T-helper 22 cell (primary cell): ENCODE measurements at regions not wholly inside any gene's neighbourhood (a gene's known extent, or its start where the extent isn't known, plus 50 kb on each side); places are given as distances from the start of the nearest gene placed in this dataset.

Experiments
- DNase-seq: peaks from one replicate; pipeline ENCODE4 v3.0.0-alpha.2; 2020; ENCODE audit warnings: low read depth

DNA sequence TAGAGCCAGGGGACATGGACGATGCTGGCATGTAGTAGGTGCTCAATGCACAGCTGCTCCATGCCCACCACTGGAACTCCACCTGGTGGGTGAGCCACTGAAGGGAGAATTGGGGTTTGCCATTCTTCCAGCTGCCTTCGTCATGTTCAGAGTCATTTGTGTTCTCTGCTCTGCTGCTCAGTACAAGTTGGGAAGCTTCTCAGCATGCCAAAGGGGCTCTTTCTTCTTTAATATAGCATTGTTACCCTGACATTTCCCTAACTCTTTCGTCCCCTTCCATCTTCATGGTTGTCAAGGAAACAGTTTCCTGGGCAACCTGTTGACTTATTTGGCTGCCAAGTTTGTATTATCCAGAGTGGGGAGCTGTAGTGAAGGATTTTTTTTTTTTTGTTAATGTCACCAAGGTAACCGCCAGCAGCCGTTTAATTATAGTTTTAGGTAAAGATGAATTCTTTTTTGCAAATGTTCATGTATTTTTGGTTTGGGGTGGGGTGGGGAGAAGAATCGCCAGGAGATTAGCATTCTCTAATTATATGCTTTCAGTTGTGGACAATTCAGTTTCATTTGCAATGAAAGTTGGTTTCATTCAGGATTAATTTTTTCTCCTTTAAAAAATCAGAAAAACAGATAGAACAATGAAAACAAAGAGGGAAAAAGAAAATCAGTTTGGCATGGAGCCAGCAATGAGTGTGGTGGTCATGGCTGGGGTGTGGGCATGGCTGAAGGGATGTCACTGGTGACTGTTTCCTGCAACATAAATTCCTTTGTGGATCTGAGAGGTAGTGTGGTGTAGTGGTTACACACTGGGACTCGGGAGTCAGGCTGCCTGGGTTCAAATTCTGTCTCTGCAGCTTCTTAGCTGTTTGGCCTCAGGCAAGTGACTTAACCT is 73.0 kb upstream of the KCNG1 start:
- no peak for DNase-seq

DNA sequence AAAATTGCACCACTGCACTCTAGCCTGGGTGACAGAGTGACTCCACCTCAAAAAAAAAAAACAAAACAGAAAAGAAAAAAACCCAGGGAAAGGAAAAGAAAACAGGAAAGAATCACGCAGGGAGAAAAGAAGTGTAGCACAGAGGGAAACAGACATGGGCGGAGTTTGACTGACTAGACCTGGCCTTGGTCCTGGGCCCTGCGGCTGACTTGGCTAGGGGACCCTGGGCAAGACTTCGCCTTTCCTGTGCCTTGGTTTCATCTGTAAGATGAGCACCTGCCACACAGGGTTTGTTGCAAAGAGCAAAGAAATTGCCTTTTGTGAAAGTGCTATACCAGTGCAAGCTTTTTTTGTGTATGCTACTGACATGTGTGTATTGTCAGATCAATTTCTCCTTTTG is 71.3 kb upstream of the KCNG1 start:
- DNase-seq, result no peak

DNA sequence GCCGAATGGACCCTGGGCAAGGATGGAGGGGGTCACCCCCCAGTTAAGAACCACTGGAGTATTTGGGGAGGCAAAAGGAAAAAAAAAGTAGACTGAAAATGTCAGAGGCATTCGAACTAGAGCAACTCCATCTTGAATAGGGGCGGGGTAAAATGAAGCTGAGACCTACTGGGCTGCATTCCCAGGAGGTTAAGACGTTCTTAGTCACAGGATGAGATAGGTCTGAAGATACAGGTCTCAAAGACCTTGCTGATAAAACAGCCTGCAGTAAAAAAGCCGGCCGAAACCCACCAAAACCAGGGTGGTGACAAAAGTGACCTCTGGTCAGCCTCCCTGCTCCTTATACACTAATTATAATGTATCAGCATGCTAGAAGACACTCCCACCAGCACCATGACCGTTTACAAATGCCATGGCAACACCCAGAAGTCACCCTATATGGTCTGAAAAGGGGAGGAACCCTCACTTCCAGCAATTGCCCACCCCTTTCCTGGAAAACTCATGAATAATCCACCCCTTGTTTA is 70.4 kb upstream of the KCNG1 start:
- no peak for DNase-seq

DNA sequence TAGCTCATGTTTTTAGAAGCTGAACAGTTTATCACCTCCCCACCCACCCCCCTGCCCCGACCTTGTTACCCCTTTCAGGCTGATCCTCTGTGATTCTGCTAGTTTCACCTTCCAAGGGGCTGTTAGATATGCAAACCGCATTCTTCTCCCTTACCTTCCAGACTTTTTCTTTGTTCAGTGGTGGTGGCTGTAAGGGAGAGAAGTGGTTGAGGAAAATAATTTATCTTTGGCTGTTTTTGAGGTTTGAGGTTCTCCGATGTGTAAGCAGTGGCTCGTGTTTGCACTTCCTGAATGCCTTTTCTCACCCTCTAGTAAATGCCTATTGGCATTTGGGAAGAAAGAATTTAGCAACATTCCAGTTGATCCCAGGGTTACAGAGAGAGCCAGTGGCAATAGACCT is 69.4 kb upstream of the KCNG1 start:
- no peak for DNase-seq

DNA sequence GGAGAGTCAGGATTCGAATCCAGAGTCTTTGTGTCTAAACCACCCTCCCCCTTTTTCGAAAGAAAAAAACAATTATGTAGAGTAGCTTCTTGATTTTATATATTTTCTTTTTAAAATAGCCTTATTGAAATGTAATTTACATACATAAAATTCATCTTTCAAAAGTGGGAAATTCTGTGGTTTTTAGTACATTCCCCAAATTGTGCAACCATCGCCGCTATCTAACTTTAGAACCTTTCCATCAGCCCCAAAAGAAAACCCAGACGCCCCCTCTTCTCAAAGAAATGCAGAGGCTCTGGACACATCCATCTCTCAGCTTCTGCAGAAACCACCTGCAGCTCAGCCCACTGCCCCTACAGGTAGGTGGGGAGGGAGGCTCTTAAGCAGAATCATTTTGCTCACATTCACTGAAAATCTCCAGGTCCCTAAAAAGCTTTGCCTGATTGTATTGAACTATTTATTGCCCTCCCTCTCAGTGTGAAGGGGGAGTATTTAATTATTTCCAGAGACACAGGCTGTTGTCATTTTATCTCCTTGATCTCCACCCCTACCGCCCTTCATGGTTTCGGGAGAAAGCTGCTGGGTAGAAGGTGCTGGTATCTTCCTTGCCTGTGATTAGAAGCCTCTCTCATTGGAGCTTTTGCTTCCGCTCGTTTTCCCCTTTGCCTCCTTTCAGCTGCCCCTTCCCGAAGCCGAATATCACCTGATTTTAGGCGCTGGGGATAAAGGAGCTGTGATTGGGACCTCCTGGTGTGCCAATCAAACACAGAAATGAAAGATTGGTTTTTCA is 68.7 kb upstream of the KCNG1 start:
- DNase-seq, result no peak

DNA sequence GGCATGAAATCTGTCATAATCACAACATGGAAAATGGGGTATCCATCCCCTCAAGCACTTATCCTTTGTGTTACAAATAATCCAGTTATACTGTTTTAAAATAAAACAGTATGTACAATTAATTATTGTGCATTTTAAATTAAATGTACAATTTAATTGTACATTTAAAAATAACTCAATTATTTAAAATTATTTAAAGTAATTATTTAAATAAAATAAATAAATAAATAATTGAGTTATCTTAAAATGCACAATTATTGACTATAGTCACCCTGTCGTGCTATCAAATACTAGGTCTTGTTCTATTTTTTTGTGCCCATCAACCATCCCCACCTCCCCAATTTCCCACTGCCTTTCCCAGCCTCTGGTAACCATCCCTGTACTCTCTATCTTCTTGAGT is 66.9 kb upstream of the KCNG1 start:
- DNase-seq, result no peak

DNA sequence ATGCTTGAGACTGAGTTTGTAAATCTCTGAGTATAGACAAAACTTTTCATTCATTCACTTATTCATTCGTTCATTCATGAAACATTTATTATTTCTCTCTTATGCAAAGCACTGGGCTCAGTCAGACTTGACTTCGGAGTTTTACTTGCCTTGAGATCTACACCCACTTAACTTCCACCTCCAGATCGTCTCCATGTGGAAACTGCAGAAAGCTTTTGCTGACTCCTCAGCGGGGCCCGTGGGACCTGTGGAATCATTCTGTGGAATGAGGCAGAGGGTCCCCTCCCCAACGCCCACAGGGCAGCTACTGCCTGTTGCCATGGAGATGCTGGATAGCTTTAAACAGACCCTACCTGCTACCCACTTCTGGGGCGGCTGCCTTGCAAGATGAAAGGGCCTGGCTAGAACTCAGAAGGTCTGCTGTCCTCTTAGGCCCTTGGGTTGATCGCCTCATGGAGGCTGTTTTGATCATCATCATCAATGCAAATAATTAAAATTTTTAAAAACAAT is 66.4 kb upstream of the KCNG1 start:
- DNase-seq, result no peak

DNA sequence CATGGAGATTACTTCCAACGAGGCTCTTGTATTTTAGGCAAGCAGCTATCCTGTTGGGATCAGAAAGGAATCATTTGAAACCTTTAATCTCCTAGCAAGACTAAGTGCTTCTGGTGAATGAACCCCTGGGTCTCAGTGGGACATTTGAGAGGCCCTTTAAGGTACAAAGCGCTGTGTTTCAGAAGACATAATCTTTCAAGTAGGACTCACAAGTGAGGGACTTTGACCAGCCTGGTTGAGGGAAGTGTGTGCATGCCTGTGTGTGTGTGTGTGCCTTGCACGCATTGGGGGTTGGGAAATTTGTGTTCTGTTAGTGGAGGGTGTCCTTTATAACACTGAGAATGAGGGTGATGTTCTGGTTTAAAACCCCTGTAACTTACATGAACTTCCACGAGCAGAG is 64.4 kb upstream of the KCNG1 start:
- no peak for DNase-seq

DNA sequence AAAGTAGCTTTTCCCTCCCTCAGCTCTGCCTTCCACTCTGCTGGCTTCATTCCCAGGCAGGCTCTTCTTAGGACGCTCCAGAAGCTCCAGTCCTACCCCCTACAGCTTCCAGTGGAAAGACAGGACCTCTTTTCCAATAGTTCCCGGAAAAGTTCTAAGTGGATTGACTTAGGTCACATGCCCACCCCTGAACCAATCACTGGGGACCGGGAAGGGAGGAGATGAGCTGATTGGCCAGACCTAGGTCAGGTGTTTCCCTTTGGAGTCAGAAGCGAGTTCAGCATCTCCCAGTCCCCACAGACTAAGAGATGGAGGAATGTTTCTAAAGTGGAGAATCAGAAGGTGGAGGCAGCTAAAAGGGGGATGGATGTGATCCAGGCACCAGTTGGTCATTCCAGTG is 62.9 kb upstream of the KCNG1 start:
- DNase-seq, result no peak

DNA sequence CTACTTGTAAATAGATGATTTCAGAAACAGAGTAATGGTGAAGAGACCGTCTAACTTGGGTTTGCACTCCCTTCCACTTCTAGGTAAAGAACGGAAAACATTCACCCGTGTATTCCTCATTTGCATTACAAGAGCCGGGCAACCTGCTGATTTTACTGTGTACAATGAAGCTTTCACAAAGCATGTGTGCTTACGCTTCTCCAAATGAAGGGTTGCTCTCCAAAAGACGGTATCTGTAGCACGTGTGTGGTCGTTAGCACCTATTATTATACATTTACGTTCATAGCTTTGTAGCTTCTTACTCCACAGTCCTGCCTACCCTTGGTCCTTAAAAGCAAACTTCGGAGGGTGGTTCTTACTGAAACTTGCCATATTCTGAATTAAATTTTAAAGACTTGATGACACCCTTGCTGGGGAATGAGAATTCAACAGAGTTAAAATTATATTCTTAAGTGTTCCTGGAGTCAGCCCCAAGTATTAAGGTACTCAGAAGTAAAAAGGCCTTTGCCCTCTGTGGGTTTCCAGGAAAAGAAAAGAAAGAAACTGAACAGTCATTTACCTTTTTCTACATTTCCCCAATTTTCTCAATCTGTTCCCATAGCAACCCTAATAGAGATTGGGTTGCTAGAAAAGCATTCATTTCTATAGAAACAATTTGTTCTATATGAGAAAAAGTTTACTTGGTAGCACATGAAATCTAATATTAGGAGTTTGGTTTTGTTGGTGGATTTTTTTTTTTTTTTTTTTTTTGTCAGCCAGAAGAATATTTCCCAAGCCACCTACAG is 61.9 kb upstream of the KCNG1 start:
- no peak for DNase-seq

DNA sequence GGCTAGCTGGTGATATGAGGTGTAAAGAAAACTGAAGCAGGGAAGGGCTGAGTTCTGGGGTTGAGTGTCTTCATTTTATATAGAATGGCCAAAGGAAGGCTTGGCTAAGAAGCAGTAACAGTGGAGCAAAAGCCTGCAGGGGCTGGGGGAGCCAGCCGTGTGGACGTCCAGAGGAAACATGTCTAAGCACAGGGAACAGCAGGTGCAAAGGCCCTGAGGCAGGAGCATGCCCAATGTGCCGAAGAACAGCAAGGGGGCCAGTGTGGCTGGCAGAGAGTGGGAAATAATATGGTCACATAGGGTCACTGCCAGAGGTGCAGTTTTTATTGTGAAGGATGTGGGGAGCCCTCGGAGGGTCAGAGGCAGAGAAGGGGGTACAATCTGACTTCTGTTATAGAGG is 60.5 kb upstream of the KCNG1 start:
- DNase-seq, result no peak

DNA sequence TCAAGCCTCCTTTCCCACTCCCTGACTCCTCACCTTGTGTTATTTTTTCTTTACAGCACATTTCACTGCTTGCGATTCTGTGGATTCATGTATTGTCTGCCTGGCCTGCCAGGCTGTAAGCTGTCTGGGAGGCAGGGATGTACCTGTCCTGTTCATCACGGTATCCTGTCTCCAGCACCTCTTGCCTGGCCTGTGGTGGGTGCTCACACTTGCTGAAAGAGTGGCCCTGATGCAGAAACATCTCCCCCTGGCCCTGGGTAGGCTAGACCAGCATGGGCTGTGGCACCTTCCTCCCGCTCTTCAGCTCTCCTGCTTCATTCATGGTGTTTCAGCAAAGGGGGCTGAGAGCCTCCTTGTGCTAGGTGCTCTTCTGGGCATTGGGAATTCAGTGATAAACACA is 60.1 kb upstream of the KCNG1 start:
- no peak for DNase-seq

DNA sequence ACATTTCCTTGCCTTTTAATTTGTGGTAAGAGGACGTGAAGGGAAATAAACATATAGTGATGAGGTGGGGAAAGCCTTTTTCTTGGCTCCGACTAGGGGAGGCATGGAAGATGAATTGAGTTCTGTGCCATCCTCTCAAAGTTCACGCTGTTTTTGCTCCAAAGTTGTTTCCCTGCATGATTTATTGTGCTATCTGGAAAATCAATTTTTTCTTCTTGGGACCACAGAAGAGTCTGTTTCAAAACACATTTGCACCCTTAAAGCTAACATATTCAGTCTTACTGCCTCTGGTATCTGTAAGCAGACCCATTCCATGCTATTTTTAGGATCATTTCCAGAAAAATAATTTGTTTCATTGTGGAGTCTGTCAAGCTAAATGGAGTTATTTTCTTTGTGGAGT is 57.6 kb upstream of the KCNG1 start:
- no peak for DNase-seq

DNA sequence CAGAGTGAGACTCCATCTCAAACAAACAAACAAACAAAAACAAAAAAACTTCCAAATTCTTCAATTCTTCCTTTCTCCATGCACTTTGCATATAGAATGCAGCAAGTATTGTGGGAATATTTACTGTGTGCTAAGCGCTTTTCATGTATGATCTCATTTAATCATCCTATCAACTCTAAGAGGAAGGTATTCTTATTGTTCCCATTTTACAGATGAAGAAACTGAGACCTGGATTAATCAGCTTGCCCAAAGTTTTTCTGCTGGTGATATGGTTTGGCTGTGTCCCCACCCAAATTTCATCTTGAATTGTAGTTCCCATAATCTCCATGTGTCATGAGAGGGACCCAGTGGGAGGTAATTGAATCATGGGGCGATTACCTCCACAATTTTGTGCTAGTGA is 56.6 kb upstream of the KCNG1 start:
- DNase-seq, result no peak

DNA sequence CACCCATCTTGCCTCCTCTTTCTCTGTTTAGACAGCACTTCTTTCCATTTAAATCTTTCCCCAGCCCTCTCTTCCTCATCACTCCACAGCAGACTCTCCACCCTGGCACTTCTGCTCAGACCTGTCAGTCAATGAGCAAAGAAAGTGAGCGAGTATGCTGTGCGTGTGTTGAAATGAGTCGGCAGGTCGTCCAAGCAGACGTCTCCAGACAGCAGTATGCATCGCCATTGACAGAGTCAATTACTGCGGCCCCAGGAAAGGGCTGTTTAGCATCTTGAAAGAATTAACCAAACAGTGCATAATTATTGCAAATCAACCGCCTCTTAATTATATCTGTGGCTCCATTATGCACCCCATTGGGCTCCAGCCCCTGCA is 54.8 kb upstream of the KCNG1 start:
- DNase-seq, result no peak

DNA sequence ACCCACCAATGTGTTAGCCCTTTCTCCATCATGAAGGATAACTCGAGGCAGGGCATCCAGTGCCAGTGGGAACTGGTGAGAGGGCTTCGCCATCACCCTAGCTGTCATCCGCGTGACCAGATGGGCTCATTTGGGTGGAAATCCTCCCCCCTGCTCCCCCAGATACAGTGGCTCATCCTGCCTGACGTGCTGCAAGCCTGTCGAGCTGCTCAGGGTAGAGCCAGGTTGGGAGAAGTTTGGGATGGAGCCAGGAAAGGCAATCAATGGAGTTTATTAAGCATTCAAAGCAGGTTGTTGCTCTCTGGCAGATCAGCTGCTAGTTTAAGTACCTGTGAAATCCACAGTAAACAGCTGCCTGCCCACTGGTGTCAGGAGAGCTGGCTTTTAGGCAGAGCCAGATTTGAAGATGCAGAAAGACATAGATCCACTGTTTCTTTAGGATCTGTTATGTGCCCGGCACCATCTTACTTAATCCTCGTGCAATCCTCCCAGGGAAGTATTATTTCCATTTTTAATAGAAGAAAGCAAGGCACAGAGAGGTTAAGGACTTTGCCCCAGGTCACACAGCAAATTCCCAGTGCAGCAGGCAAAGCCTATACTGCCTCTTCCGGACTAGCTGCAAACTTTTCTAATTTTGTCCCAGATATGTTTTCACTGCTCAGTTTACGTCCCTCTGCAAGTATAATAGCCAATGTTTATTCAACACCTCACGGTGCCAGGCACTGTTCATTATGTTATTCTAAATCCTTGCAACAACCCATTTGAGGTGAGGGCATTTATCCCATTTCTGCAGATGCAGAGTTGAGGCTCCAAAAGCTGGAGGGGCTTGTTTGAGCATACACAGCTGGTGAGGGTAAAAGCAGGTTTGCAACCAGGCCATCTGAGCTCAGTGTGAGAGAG is 54.1 kb upstream of the KCNG1 start:
- no peak for DNase-seq

DNA sequence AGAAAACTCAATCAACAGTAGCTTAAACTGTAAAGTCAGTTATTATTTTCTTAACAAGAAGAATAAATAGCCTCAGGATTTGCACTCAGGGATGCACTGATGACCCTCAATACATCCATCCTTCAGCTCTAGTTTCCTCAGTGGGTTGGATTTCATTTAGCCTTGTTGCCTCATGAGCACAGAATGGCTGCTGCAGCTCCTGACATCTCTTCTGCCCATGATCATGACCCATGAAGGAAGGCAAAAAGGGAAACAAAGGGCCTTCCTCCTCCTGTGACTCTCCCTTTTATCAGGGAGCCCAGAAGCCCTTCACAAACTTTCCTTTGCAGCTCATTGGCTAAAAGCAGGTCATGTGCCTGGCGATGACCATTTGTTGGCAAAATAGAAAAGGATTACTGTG is 51.2 kb upstream of the KCNG1 start:
- DNase-seq, result no peak
